Esophagus (tissue), 2 donors: ENCODE measurements at regions not wholly inside any gene's neighbourhood (a gene's known extent, or its start where the extent isn't known, plus 50 kb on each side); places are given as distances from the start of the nearest gene placed in this dataset.

ENCODE experiments used
- H3K27ac ChIP-seq, 2 donors: one replicate each; pipeline ENCODE4 v1.5.1; 2013; ENCODE audit warnings: low read depth in 2 of 2, mild to moderate bottlenecking in 2 of 2, inconsistent platforms in 1 of 2, low read length in 1 of 2, moderate library complexity in 1 of 2
- H3K27me3 ChIP-seq, 2 donors: one replicate each; pipeline ENCODE4 v1.6.1; 2013; ENCODE audit warnings: low read length in 2 of 2, control low read depth in 1 of 2, mild to moderate bottlenecking in 1 of 2; ENCODE audit not compliant: insufficient read depth in 2 of 2, control insufficient read depth in 1 of 2
- H3K36me3 ChIP-seq, 2 donors: one replicate each; pipeline ENCODE4 v1.6.1; 2013; ENCODE audit warnings: low read length in 1 of 2; ENCODE audit not compliant: control insufficient read depth in 2 of 2, insufficient read depth in 2 of 2
- H3K4me1 ChIP-seq, 2 donors: one replicate each; pipeline ENCODE4 v1.6.1; 2013; ENCODE audit warnings: low read length in 1 of 2; ENCODE audit not compliant: control insufficient read depth in 2 of 2, insufficient read depth in 2 of 2
- H3K4me3 ChIP-seq, 2 donors: one replicate each; pipeline ENCODE4 v1.5.1; 2013; ENCODE audit warnings: low read length in 2 of 2, mild to moderate bottlenecking in 2 of 2, low read depth in 1 of 2, moderate library complexity in 1 of 2
- H3K9me3 ChIP-seq, 2 donors: one replicate each; pipeline ENCODE4 v1.6.1; 2013; ENCODE audit warnings: mild to moderate bottlenecking in 2 of 2, low read depth in 1 of 2, low read length in 1 of 2, moderate library complexity in 1 of 2; ENCODE audit not compliant: control insufficient read depth in 2 of 2, insufficient read depth in 1 of 2
- WGBS, 2 donors: extraction: QIAGEN DNeasy Blood & Tissue Kit; methylation state at CpG; one replicate each; pipeline ENCODE4 v1.1.7; 2013; 5-methylcytosine and 5-hydroxymethylcytosine counted together
- donor health status: healthy with polysubstance abuse.
- donor health status: Bipolar disorder and iron deficiency.

- peaks cover 0 to 3% of the 10 kb centered on the region in 2 donors for H3K9me3 ChIP-seq
- no peak overlapping the region for H3K4me3 ChIP-seq
- no peaks in the 10 kb centered on the region for H3K27me3 ChIP-seq
- no peak overlapping the region for H3K27ac ChIP-seq
- H3K4me1 ChIP-seq: no peaks in the 10 kb centered on the region
- WGBS, 2 donors: 75 to 80% methylated on average over 11 of the region's 11 CpGs
- H3K36me3 ChIP-seq: no peaks in the 10 kb centered on the region
These were observed 242.3 kb upstream of the COPS8 start for GRCh38 chr2:236843161-236843968.

DNA sequence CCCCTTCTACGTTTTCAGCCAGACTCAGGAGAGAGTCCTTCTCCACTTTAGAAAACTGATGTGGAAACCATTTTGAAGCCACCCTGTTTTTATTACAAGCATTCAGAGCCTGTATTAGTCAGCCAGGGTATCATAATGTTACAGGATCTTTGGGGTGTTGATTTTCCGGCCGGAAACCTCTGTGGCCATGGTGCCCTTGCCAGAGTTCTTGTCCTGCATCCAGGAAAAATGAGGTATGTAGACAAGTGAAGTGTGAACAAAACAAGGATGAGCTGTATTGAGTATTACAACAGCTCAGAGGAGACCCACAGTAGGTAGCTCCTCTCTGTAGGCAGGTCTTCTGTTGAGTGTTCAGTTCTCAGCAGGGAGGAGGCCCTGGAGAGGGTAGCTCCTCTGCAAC lies 241.0 kb upstream of the COPS8 start:
- peaks cover 0 to 3% of the 10 kb centered on the region in 2 donors for H3K9me3 ChIP-seq
- H3K36me3 ChIP-seq: no peaks in the 10 kb centered on the region
- 88% methylated on average over 3 of the region's 3 CpGs for WGBS, 2 donors
- H3K4me1 ChIP-seq: no peaks in the 10 kb centered on the region
- no peak overlapping the region for H3K4me3 ChIP-seq
- H3K27me3 ChIP-seq: no peaks in the 10 kb centered on the region
- no peak overlapping the region for H3K27ac ChIP-seq

- 85 to 87% methylated on average over 6 of the region's 6 CpGs for WGBS, 2 donors
- H3K27me3 ChIP-seq: no peaks in the 10 kb centered on the region
- no peak overlapping the region for H3K4me3 ChIP-seq
- H3K4me1 ChIP-seq: peaks cover 0 to 3% of the 10 kb centered on the region in 2 donors
- H3K27ac ChIP-seq: no peak overlapping the region
- H3K9me3 ChIP-seq: peaks cover 0 to 3% of the 10 kb centered on the region in 2 donors
- no peaks in the 10 kb centered on the region for H3K36me3 ChIP-seq
These were observed 238.7 kb upstream of the COPS8 start for GRCh38 chr2:236847023-236847422.

- no peak overlapping the region for H3K27ac ChIP-seq
- H3K27me3 ChIP-seq: no peaks in the 10 kb centered on the region
- H3K4me3 ChIP-seq: no peak overlapping the region
- H3K9me3 ChIP-seq: peaks cover 0 to 3% of the 10 kb centered on the region in 2 donors
- peaks cover 1 to 3% of the 10 kb centered on the region in 2 donors for H3K4me1 ChIP-seq
- WGBS, 2 donors: 73 to 86% methylated on average over 3 of the region's 3 CpGs
- H3K36me3 ChIP-seq: no peaks in the 10 kb centered on the region
These were observed 238.0 kb upstream of the COPS8 start for GRCh38 chr2:236847538-236848263.

DNA sequence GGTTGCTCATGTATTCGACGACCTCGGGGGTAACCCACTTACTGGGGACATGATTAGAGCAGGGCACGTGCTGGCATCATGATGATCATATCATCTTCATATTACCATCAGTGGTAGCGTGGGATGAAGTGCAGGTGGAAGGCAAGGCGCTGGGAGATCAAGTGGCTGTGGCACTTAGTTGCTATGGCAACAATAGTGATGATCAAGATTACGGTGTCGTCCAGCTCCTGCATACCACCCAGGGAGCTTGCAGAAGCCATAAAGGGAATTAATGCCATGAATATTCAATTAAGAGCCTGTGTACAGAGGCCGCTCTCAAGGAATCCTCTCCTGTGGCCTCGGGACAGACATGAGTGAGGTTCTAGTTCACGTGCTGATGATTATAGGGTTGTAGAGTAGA lies 237.2 kb upstream of the COPS8 start:
- no peak overlapping the region for H3K27ac ChIP-seq
- no peaks in the 10 kb centered on the region for H3K27me3 ChIP-seq
- peaks cover 0 to 3% of the 10 kb centered on the region in 2 donors for H3K9me3 ChIP-seq
- H3K4me1 ChIP-seq: peaks cover 2 to 3% of the 10 kb centered on the region in 2 donors
- 85 to 87% methylated on average over 11 of the region's 11 CpGs for WGBS, 2 donors
- no peak overlapping the region for H3K4me3 ChIP-seq
- no peaks in the 10 kb centered on the region for H3K36me3 ChIP-seq

- WGBS, 2 donors: 63 to 65% methylated on average over 2 of the region's 2 CpGs
These were observed 236.2 kb upstream of the COPS8 start for GRCh38 chr2:236849508-236849907.

GRCh38 chr2:236849940-236850339 lies 235.7 kb upstream of the COPS8 start:
- 92 to 96% methylated on average over 4 of the region's 4 CpGs for WGBS, 2 donors
- peaks cover 0 to 3% of the 10 kb centered on the region in 2 donors for H3K9me3 ChIP-seq
- no peak overlapping the region for H3K27ac ChIP-seq
- H3K4me3 ChIP-seq: no peak overlapping the region
- H3K4me1 ChIP-seq: peaks cover 2 to 3% of the 10 kb centered on the region in 2 donors
- H3K36me3 ChIP-seq: no peaks in the 10 kb centered on the region
- H3K27me3 ChIP-seq: no peaks in the 10 kb centered on the region

More at GRCh38 chr2:236849508-236849907, 236.2 kb upstream of the COPS8 start:
- Histone ChIP-seq H3K4me3 (no peak overlapping the region), H3K4me1 (peaks cover 2 to 3% of the 10 kb centered on the region in 2 donors), H3K27ac (no peak overlapping the region), H3K27me3 (no peaks in the 10 kb centered on the region), H3K9me3 (peaks cover 0 to 3% of the 10 kb centered on the region in 2 donors), H3K36me3 (no peaks in the 10 kb centered on the region)

DNA sequence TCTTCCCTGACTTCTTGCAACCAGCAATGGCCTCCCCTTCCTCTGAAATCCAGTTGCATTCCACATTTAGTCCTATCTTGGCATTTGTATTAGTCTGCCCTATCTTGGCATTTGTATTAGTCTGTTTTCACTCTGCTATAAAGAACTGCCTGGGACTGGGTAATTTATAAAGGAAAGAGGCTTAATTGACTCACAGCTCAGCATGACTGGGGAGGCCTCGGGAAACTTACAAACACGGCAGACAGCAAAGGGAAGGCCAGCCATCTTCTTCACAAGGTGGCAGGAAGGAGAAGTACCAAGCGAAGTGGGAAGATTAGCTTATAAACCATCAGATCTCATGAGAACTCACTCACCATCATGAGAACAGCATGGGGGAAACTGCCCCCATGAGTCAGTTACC lies 234.5 kb upstream of the COPS8 start:
- 75 to 79% methylated on average over 3 of the region's 3 CpGs for WGBS, 2 donors
- Histone ChIP-seq H3K4me3 (no peak overlapping the region), H3K27ac (no peak overlapping the region), H3K9me3 (no peaks in the 10 kb centered on the region), H3K36me3 (no peaks in the 10 kb centered on the region), H3K27me3 (no peaks in the 10 kb centered on the region), H3K4me1 (peaks cover 2 to 4% of the 10 kb centered on the region in 2 donors)

- WGBS, 2 donors: 51 to 53% methylated on average over 17 of the region's 17 CpGs
- Histone ChIP-seq H3K9me3 (no peaks in the 10 kb centered on the region), H3K4me3 (no peak overlapping the region), H3K27ac (no peak overlapping the region), H3K27me3 (no peaks in the 10 kb centered on the region), H3K36me3 (no peaks in the 10 kb centered on the region), H3K4me1 (peaks cover 4 to 9% of the 10 kb centered on the region in 2 donors)
These were observed 233.4 kb upstream of the COPS8 start for GRCh38 chr2:236852100-236852976.
